Gastroesophageal sphincter (tissue), 3 donors: ENCODE measurements at regions not wholly inside any gene's neighbourhood (a gene's known extent, or its start where the extent isn't known, plus 50 kb on each side); places are given as distances from the start of the nearest gene placed in this dataset.

Experiments
- EP300 ChIP-seq: sonication (generic); formaldehyde crosslinking; IDR thresholded peaks from one replicate; pipeline ENCODE4 v1.6.1; 2017; ENCODE audit warnings: antibody characterized with exemption, mild to moderate bottlenecking
- POLR2A ChIP-seq, 2 donors: fragments of 450-650 bp; IDR thresholded peaks; one replicate each; pipeline ENCODE4 v1.6.1; 2017; ENCODE audit warnings: antibody characterized with exemption in 2 of 2, mild to moderate bottlenecking in 2 of 2, moderate library complexity in 1 of 2
- POLR2AphosphoS5 ChIP-seq: sonication (generic); formaldehyde crosslinking; IDR thresholded peaks from one replicate; pipeline ENCODE4 v1.6.1; 2017; ENCODE audit warnings: antibody characterized with exemption
- TF ChIP-seq, protein P1 (sequence below), 4 experiments: fragments of 200-600 bp in 2 of 4; fragments of 450-650 bp in 2 of 4; sonication (generic) in 1 of 4; IDR thresholded peaks; one replicate each; pipeline ENCODE4 v1.5.1; 2017 to 2019; ENCODE audit warnings: antibody characterized with exemption in 4 of 4, mild to moderate bottlenecking in 2 of 4, moderate library complexity in 2 of 4

- TF ChIP-seq, protein P1, sequence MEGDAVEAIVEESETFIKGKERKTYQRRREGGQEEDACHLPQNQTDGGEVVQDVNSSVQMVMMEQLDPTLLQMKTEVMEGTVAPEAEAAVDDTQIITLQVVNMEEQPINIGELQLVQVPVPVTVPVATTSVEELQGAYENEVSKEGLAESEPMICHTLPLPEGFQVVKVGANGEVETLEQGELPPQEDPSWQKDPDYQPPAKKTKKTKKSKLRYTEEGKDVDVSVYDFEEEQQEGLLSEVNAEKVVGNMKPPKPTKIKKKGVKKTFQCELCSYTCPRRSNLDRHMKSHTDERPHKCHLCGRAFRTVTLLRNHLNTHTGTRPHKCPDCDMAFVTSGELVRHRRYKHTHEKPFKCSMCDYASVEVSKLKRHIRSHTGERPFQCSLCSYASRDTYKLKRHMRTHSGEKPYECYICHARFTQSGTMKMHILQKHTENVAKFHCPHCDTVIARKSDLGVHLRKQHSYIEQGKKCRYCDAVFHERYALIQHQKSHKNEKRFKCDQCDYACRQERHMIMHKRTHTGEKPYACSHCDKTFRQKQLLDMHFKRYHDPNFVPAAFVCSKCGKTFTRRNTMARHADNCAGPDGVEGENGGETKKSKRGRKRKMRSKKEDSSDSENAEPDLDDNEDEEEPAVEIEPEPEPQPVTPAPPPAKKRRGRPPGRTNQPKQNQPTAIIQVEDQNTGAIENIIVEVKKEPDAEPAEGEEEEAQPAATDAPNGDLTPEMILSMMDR (IDR thresholded peaks at IDR 0.05) = no peak
- no peak for TF ChIP-seq EP300
- no peak for TF ChIP-seq POLR2A (IDR thresholded peaks at IDR 0.05)
- no peak for TF ChIP-seq POLR2AphosphoS5
These were observed 344.6 kb upstream of the MARCKS start for GRCh38 chr6:113512576-113512975.
